Kidney tubule cell (primary cell): ENCODE measurements at regions not wholly inside any gene's neighbourhood (a gene's known extent, or its start where the extent isn't known, plus 50 kb on each side); places are given as distances from the start of the nearest gene placed in this dataset.
"Not testable (repeated sequence)": the region's sequence is repeated elsewhere in the genome, so short reads cannot be mapped to it uniquely, and the experiment has no call there.

Experiments
- DNase-seq: peaks from one replicate; pipeline ENCODE4 v3.0.0-alpha.2; 2018; ENCODE audit warnings: low spot score

- DNase-seq, result not testable (repeated sequence)
These were observed 113.7 kb downstream of the PPIAL4A start for GRCh38 chr1:121003230-121003629.

DNA sequence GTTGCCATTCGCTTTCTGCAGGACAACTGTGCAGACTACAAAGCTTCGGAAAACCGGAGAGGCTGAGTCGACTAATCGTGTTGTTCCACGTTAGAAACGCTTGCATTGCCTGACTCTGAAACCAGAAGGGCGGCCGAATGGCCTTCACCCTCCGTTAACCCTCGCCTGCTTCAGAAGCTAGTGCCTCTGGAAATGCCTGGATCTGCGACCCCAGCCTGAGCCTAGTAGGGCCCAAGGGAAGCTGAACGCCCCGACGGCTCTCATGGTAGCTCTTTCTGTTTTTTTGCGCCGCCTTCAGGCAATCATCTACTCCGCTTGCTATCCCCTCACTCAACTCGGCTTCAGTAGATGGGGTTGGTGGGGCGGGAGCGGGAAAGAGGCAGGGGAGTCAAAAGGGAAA, 117.3 kb downstream of the PPIAL4A start:
- not testable (repeated sequence) for DNase-seq

DNA sequence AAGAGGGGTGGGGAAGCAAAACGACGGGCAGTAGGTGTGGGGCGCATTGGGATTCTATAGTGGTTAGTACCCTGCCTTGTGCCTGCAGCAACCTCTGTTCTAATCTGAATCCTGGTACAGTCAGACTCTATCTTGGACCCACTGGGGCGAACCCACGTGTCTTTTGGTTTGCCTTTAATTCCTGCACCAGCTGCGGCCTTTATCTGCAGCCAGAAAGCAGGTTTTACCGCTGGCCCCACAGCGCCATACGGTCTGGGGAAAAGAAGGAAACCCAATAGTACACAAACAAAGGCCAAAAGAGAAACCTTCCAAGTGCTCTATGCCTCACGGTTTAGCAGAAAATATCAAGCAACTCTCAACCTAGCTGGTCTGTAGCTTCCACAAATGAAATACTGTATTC, 118.2 kb downstream of the PPIAL4A start:
- DNase-seq, result not testable (repeated sequence)

DNA sequence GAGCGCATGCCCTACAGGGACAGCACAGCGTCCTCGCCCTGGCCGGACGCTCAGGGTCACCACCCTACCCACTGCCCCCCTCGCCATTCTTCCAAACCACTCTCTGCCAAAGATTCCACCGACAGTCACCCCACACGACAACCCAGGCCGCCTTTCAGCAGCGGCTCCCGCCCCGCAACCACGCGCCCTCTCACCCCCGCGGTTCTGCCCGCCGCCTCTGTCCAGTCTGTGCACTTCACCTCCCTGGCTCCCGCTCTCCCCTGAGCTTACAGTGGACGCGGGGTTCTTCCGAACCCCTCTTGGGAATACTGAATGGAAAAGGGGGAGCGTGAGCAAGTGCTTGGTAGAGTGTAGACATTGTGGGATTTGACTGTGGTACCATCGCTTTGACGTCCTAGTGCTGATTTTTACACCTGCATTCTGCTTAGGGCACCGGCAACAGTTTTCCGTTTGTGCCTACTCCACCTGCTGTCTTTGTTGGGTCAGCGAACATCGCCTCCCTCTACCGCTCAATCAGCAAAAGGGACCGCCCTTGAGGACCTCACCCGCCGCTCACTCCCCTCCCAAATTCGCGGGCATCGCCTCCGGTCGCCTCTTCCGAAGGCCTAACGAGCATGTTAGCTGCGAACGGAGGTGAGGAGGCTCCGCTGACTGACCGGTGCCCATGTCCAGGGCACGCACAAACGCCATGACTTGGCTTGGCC, 119.1 kb downstream of the PPIAL4A start:
- DNase-seq, result not testable (repeated sequence)

GRCh38 chr1:121009216-121010057, 119.9 kb downstream of the PPIAL4A start:
- DNase-seq, result peak; percentile 62

GRCh38 chr1:121010141-121010540, 120.6 kb downstream of the PPIAL4A start:
- DNase-seq, result not testable (repeated sequence)

DNA sequence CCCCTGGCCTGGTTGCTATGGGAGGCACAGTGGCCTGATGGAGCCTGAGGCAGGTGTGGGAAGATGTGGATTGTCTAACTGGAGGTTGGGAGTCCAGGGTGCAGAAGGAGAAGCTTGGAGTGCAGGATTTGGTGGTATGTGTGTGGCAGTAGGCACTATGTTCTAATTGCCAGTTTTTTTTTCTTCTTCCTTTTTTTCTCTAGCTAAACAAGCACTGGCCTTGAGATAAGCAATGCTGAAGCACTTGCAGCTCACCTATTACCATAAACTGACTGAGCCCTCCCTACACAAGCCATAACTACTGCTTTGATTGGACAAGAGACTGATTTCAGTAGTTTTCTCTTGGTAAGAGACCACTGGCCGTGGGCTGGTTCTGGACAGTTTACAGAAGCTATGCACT, 123.6 kb downstream of the PPIAL4A start:
- DNase-seq, result not testable (repeated sequence)

- peak; percentile 84 for DNase-seq
These were observed 126.8 kb downstream of the PPIAL4A start for GRCh38 chr1:121016182-121017028.

GRCh38 chr1:121019715-121020349, 130.3 kb downstream of the PPIAL4A start:
- DNase-seq, result not testable (repeated sequence)

GRCh38 chr1:121020350-121021236, 131.0 kb downstream of the PPIAL4A start:
- DNase-seq, result peak; percentile 53

DNA sequence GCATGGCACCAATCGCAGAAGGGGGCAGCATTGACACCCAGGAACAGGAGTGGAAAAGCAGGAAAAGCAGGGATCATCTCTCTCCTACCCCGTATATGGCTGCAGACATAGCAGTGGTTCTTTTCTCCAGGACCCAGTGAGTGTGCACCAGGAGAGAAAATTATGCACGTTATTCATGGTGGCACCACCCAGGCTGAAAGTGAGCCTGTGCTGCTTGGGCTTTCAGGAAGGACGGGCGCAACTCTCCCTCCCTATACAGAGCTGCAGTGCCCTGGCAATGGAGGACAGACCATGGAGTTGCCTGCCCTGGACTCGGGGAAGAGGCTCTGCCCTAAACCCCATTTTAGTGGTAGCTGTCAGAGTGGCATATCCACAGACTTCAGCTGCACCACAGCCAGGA, 132.1 kb downstream of the PPIAL4A start:
- not testable (repeated sequence) for DNase-seq

DNA sequence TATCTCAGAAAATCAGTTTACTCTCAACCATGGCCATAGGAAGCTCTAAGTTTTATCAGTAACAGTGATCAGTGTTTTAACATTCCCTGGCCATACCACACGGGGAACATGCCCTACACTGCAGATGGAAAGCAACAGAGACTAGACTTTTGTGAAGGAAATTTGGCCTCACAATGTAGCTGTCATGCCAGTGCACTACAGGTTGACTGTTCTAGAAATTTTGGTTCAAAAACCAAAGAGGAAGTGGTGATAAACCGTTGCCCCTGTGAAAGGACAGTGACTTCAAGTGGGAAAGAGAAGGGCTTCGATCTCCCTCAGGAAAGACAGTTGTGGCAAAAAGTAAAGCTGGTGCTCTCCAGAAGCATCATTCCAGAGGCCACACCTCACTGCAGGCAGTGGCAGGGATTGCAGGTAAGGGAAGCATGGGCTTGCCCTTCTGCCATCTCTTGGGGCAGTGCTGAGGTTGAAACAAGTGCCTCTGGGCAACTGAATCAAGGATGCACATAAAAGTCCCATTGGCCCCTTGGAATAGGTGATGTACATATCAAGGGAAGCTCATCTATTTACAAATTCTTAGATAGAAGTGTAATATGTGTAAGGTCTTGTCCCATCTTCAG, 143.4 kb downstream of the PPIAL4A start:
- DNase-seq, result not testable (repeated sequence)

GRCh38 chr1:121036792-121037191, 147.2 kb downstream of the PPIAL4A start:
- not testable (repeated sequence) for DNase-seq

- DNase-seq, result not testable (repeated sequence)
These were observed 143.2 kb downstream of the FAM72B start for GRCh38 chr1:121040974-121041373.

- peak; percentile 32 for DNase-seq
These were observed 142.6 kb downstream of the FAM72B start for GRCh38 chr1:121041497-121041896.

- not testable (repeated sequence) for DNase-seq
These were observed 141.3 kb downstream of the FAM72B start for GRCh38 chr1:121042882-121043281.

GRCh38 chr1:121048293-121048752, 135.8 kb downstream of the FAM72B start:
- DNase-seq, result not testable (repeated sequence)

GRCh38 chr1:121048769-121049443, 135.2 kb downstream of the FAM72B start:
- not testable (repeated sequence) for DNase-seq

DNA sequence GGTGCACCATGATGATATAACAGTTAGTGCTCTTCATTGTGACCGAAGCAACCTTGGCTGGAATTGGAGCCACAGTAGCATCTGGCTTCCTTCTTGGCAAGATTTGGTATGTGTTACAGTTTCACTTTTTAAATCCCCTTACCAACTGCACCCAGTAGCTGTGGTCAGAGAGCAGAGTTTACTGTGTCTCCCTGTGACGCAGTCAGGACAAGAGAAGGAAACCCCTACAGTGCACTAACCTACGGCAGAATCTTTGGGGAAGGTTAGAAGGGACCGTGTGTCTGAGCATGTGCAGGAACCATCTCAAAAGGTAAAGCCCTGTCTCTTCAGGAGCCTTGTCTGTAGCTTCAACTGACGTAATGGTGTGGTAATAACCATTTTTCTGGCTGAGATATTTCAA, 134.0 kb downstream of the FAM72B start:
- DNase-seq, result not testable (repeated sequence)
